Right hindlimb (tissue), 1 donor: ENCODE measurements at regions not wholly inside any gene's neighbourhood (a gene's known extent, or its start where the extent isn't known, plus 50 kb on each side); places are given as distances from the start of the nearest gene placed in this dataset.

ENCODE experiments used
- DNase-seq: peaks from one replicate; pipeline ENCODE4 v3.0.0-alpha.2; 2018

DNA sequence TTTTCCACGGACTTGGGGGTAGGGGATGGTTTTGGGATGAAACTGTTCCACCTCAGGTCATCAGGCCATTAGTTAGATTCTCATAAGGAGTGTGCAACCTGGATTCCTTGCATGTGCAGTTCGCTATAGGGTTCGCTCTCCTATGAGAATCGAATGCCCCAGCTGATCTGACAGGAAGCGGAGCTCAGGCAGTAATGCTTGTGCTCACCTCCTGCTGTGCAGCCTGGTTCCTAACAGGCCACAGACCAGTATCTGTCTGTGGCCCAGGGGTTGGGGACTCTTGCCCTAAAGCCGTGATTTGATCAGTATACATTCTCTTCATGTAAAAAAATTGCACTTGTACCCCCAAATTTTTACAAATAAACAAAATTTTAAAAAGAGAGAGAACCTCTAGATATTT, 219.4 kb upstream of the CPNE8 start:
- no peak for DNase-seq

- no peak for DNase-seq
These were observed 218.3 kb upstream of the CPNE8 start for GRCh38 chr12:39123580-39124253.

GRCh38 chr12:39122562-39123204, 217.3 kb upstream of the CPNE8 start:
- no peak for DNase-seq

GRCh38 chr12:39116861-39117260, 211.5 kb upstream of the CPNE8 start:
- no peak for DNase-seq

GRCh38 chr12:39112064-39112463, 206.7 kb upstream of the CPNE8 start:
- DNase-seq, result no peak

DNA sequence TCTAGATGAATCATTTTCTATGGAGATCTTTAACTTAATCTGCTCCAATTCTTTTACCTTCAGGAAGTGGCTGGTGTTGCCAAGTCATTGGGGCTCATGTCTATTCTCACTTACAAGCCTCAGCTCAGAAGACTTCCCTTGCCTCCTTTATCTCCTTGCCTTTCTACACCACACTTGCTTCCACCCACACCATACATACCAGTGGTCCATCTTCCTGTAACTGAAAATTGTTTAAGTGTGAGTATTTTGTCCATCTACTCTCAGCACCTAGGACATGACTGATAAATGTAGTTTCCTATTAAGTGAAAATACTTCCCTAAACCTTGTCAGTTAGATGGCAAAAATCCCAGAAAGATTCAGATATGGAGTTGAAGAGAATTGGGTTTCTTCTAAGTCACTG, 199.7 kb upstream of the CPNE8 start:
- no peak for DNase-seq

- DNase-seq, result no peak
These were observed 198.3 kb upstream of the CPNE8 start for GRCh38 chr12:39103552-39104165.

GRCh38 chr12:39102474-39103209, 197.3 kb upstream of the CPNE8 start:
- no peak for DNase-seq

- DNase-seq, result no peak
These were observed 190.4 kb upstream of the CPNE8 start for GRCh38 chr12:39095636-39096330.

DNA sequence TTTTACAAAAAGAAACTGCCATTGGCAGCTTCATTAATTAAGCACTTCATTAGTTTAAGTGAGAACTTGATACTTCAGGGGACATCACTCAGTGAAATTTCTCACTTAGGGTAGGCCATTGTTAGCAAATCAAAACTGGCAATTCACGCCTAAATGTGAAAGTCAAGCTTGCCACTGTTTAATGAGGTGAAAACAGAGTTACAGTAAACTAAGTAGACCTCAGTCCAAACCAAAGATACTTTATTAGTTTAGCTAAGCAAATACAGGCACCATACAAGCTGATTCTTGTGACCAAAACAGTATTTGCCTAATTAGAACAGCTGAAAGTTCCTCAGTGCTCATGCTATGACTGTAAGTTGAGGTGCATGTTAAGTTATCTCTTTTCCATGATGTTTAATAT, 176.5 kb upstream of the CPNE8 start:
- no peak for DNase-seq

DNA sequence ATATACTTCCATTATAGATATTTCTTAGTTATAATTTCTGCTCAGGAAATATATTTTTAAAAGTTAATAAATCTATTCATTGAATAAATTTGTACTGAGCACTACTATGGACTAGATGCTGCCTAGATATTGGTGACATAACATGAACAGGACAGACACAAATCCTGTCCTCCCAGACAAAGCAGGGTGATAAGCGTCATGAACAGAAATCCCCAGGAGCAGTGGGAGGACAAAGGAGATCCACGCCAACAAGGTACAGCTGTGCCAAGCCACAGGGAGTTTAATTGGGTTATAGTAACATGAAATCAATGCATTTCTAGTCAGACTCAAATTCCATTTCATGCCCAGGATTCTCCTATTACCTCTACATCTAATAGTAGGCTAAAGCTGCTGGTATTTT, 171.8 kb upstream of the CPNE8 start:
- DNase-seq, result no peak

- no peak for DNase-seq
These were observed 168.7 kb upstream of the CPNE8 start for GRCh38 chr12:39074063-39074462.

- DNase-seq, result no peak
These were observed 167.3 kb upstream of the CPNE8 start for GRCh38 chr12:39072658-39073057.

GRCh38 chr12:39071611-39072010, 166.2 kb upstream of the CPNE8 start:
- DNase-seq, result no peak

- DNase-seq, result no peak
These were observed 165.4 kb upstream of the CPNE8 start for GRCh38 chr12:39070775-39071174.

DNA sequence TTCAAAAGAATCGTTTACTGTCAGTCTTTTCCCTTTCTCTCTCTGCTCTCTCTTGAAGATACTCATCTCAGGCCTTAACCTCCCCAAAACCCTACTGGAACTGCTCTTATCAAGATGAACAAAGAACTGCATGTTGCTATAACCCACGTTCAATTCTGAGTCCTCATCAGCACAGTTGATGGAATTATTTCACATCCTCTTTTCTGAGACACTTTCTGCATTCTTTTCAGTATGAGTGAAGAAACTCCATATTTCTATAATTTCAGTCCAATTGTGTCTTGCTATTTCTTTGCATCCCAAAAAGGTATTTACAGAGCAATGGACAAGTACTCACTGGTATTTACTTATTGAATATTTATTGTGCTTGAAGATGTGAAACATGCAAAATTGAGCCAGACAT, 160.1 kb upstream of the CPNE8 start:
- DNase-seq, result no peak

GRCh38 chr12:39064708-39065107, 159.3 kb upstream of the CPNE8 start:
- DNase-seq, result no peak

DNA sequence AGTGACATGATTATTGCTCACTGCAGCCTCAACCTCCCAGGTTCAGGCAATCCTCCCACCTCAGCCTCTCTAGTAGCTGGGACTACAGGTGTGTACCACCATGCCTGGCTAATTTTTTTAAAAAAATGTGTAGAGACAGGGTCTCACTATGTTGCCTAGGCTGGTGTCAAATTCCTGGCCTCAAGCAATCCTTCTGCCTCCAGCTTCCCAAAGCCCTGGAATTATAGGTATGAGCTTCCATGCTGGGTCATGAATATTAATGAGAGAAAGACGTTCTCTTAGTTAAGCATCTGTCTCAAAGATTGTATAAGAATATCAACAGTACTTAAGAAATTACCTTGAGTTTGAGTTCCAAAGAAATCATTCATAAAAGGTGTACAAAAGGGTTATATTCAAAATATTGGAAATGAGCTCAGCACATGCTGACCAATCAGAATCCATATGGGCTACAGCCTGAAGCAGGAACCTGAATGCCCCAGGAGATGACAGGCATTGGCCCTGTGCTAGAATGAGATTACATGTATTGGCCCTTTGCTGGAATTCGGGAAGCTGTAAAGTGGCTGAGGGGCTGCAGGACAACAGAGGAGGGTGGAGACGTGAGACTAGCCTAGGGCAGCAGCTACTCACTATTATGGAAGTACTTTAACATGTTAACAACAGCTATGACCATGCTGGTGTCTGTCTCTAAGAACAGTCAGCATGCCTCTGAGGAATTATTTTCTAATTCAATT, 157.0 kb upstream of the CPNE8 start:
- DNase-seq, result no peak

DNA sequence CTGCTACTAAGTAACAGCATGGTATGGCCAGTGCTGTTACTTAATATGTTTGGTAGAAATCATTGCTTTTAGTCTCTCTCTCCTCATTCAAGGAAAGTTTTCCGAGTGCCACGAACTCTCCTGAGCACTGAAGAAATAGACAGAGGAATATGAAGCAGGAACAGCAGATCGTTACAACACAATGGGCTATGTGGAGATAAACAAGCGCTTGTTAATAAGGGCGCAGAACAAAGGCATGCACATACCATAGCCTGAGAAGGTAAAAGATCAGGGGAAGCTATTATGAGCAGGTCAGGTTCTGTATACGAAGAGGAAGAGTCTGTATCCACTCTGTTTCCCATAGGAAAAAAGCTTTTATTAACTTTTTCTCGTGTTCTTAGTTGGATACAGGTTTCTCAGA, 156.2 kb upstream of the CPNE8 start:
- no peak for DNase-seq

DNA sequence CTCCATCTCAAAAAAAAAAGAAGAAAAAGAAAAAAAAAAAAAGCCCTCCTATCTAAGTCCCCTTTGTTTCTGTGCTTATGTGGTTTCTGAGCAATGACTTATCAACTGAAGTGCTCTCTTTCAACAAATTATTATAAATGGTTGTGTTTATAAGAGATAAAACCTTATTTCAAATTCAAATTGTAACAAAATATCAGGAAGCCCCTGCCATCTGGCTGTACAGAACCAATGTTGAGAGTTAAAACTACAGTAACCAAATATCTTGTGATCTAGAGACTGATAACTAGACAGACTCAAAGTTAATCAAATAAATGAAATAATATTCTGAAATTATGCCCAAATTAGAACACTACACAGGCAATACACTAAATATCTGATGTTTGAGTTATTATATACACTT, 143.0 kb upstream of the CPNE8 start:
- no peak for DNase-seq

DNA sequence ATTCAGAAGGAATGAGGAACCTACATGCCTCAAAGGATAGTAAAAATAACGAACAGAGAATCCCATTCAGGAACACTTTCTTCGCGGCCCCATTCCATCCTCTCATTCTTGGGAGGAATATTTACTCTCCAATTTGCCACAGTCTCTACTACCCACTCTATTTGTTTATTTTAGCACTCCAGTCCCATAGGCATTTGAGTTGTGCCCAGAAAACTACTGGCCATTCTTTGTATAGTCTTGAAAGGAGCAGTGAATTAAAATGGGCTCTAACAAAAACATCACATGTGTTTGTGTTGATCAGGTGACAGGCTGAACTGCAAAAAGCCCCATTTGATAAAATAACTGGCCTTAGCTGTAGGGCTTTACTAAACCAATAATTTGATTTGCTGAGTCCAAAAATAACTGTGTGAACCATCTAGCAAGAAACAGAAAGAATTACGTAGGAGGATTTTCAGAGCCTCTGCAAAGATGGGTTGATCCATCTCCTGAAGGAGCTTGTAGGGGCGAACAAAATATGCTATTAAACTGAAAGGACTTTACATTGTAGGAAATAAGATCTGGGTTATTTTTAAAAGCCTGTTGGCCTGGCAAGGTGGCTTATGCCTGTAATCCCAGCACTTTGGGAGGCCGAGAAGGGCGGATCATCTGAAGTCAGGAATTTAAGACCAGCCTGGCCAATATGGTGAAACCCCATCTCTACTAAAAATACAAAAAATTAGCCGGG, 142.3 kb upstream of the CPNE8 start:
- DNase-seq, result no peak

DNA sequence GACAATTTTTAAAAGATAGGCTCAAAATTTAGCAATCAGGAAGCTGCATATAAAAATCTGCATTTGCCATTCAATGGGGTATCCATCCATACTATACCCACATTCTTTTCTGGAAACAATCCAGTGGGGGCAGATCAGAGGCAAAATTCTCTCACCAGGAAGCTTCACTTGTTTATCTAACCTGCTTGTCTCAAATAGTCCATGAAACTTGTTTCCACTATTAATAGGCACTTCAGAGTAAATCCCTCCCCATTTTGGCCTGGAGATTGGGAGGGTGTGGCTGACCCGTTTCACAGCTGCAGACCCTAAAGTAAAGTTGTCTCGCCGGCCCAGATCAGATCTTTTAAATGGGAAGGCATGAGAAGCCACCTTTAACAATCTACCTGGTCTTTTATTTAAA, 139.4 kb upstream of the CPNE8 start:
- no peak for DNase-seq
